IMR-90 (cell line): ENCODE measurements at regions not wholly inside any gene's neighbourhood (a gene's known extent, or its start where the extent isn't known, plus 50 kb on each side); places are given as distances from the start of the nearest gene placed in this dataset.

Source experiments
- ATAC-seq: fragments of 200-7000 bp; cut with Tn5 transposase; 2 replicates; pipeline ENCODE4 v1.9.1; 2020; ENCODE audit warnings: low read depth, mild to moderate bottlenecking, moderate library complexity
- BruUV-seq: library from RNA; stranded (reverse); fragments of 400-500 nt; replicated peaks from 2 replicates; lab custom pipeline; 2021; lab: Mats Ljungman, UMichigan
- CTCF ChIA-PET: fragments of 300-600 bp; formaldehyde crosslinking; extraction: SDS; loops from one replicate; lab custom pipeline; 2021; ENCODE audit warnings: antibody characterized with exemption; lab: Yijun Ruan, JAX
- POLR2A ChIA-PET: fragments of 300-600 bp; sonication (Branson Sonifier 250); formaldehyde crosslinking; loops from one replicate; lab custom pipeline; 2022; ENCODE audit warnings: antibody characterized with exemption; ENCODE audit not compliant: unreplicated experiment; lab: Charles Lee
- DNase-seq: peaks from one replicate; pipeline ENCODE4 v3.0.0; 2013
- H2AFZ ChIP-seq: replicated peaks from 2 replicates; pipeline ENCODE3; 2013; ENCODE audit warnings: low read length, mild to moderate bottlenecking; ENCODE audit not compliant: poor library complexity
- H2AK5ac ChIP-seq: 2 replicates; pipeline ENCODE4 v1.6.1; 2013; ENCODE audit warnings: low read depth, low read length, inconsistent platforms
- H2AK9ac ChIP-seq: replicated peaks from 2 replicates; pipeline ENCODE3; 2013; ENCODE audit warnings: mild to moderate bottlenecking, low read depth, low read length, moderate library complexity; ENCODE audit not compliant: poor library complexity
- H2BK120ac ChIP-seq: 2 replicates; pipeline ENCODE4 v1.6.1; 2013; ENCODE audit warnings: low read depth, low read length, inconsistent platforms
- H2BK15ac ChIP-seq: 3 replicates; pipeline ENCODE4 v1.6.1; 2013; ENCODE audit warnings: low read depth, low read length, inconsistent platforms
- H2BK20ac ChIP-seq: 2 replicates; pipeline ENCODE4 v1.6.1; 2013; ENCODE audit warnings: low read depth, mild to moderate bottlenecking, inconsistent platforms, low read length, moderate library complexity
- H2BK5ac ChIP-seq: 2 replicates; pipeline ENCODE4 v1.6.1; 2013; ENCODE audit warnings: mild to moderate bottlenecking, low read depth, low read length, inconsistent platforms; ENCODE audit not compliant: poor library complexity, severe bottlenecking
- H3K14ac ChIP-seq: replicated peaks from 2 replicates; pipeline ENCODE4 v1.6.1; 2013; ENCODE audit warnings: low read depth, low read length, inconsistent platforms
- H3K18ac ChIP-seq: 2 replicates; pipeline ENCODE4 v1.6.1; 2013; ENCODE audit warnings: low read depth, low read length, control low read depth
- H3K23ac ChIP-seq: 2 replicates; pipeline ENCODE4 v1.6.1; 2013; ENCODE audit warnings: low read depth, low read length, inconsistent platforms
- H3K27ac ChIP-seq: 2 replicates; pipeline ENCODE4 v1.5.1; 2013; ENCODE audit warnings: mild to moderate bottlenecking, control low read depth, low read length; ENCODE audit not compliant: insufficient read depth
- H3K27me3 ChIP-seq: 2 replicates; pipeline ENCODE4 v1.6.1; 2013; ENCODE audit warnings: low read length; ENCODE audit not compliant: control insufficient read depth, insufficient read depth
- H3K36me3 ChIP-seq: 2 replicates; pipeline ENCODE4 v1.6.1; 2013; ENCODE audit warnings: low read length, mixed read lengths; ENCODE audit not compliant: control insufficient read depth, insufficient read depth
- H3K4ac ChIP-seq: 2 replicates; pipeline ENCODE4 v1.6.1; 2013; ENCODE audit warnings: low read depth, low read length, inconsistent platforms
- H3K4me1 ChIP-seq: 2 replicates; pipeline ENCODE4 v1.6.1; 2013; ENCODE audit warnings: low read length, mixed read lengths; ENCODE audit not compliant: control insufficient read depth, insufficient read depth
- H3K4me2 ChIP-seq: 2 replicates; pipeline ENCODE4 v1.6.1; 2013; ENCODE audit warnings: low read depth, mild to moderate bottlenecking, control low read depth, low read length, moderate library complexity
- H3K4me3 ChIP-seq: 2 replicates; pipeline ENCODE4 v1.5.1; 2013; ENCODE audit warnings: low read depth, mild to moderate bottlenecking, control low read depth, low read length, moderate library complexity; ENCODE audit not compliant: insufficient read depth
- H3K56ac ChIP-seq: 2 replicates; pipeline ENCODE4 v1.6.1; 2013; ENCODE audit warnings: low read length, inconsistent platforms; ENCODE audit not compliant: insufficient read depth; ENCODE audit errors: extremely low read depth
- H3K79me1 ChIP-seq, 2 experiments: 2 replicates each; pipeline ENCODE4 v1.6.1; 2013; ENCODE audit warnings: low read length in 2 of 2, inconsistent platforms in 1 of 2, low read depth in 1 of 2
- H3K9ac ChIP-seq: 2 replicates; pipeline ENCODE4 v1.6.1; 2013; ENCODE audit warnings: low read depth, low read length, control low read depth
- H3K9me1 ChIP-seq: 2 replicates; pipeline ENCODE4 v1.6.1; 2013; ENCODE audit warnings: low read length, inconsistent platforms; ENCODE audit not compliant: insufficient read depth
- H3K9me3 ChIP-seq: 2 replicates; pipeline ENCODE4 v1.6.1; 2013; ENCODE audit warnings: low read length; ENCODE audit not compliant: control insufficient read depth, insufficient read depth
- H4K20me1 ChIP-seq: 2 replicates; pipeline ENCODE4 v1.6.1; 2013; ENCODE audit warnings: low read length, inconsistent platforms; ENCODE audit not compliant: insufficient read depth
- H4K5ac ChIP-seq: 2 replicates; pipeline ENCODE4 v1.6.1; 2013; ENCODE audit warnings: mild to moderate bottlenecking, low read depth, low read length, control low read depth
- H4K8ac ChIP-seq, 2 experiments: 2 replicates each; pipeline ENCODE4 v1.6.1; 2013; ENCODE audit warnings: low read depth in 2 of 2, low read length in 2 of 2, control low read depth in 1 of 2, inconsistent platforms in 1 of 2
- H4K91ac ChIP-seq: 2 replicates; pipeline ENCODE4 v1.6.1; 2013; ENCODE audit warnings: low read depth, low read length, inconsistent platforms; ENCODE audit not compliant: insufficient read depth
- BHLHE40 ChIP-seq: fragments of 150-350 bp; IDR thresholded peaks from 2 replicates; pipeline ENCODE4 v1.6.1; 2016; ENCODE audit warnings: mild to moderate bottlenecking, low read depth, low read length
- CEBPB ChIP-seq: IDR thresholded peaks from 2 replicates; pipeline ENCODE4 v1.6.1; 2012; ENCODE audit warnings: low read depth, low read length, improper control_type of control experiment
- CHD1 ChIP-seq: IDR thresholded peaks from 2 replicates; pipeline ENCODE4 v1.6.1; 2012; ENCODE audit warnings: low read depth, low read length, improper control_type of control experiment
- FOS ChIP-seq: fragments of 150-350 bp; IDR thresholded peaks from 2 replicates; pipeline ENCODE4 v1.6.1; 2016; ENCODE audit warnings: low read depth, low read length
- MAFK ChIP-seq: IDR thresholded peaks from 2 replicates; pipeline ENCODE4 v1.6.1; 2012; ENCODE audit warnings: low read depth, low read length, improper control_type of control experiment
- NFE2L2 ChIP-seq: fragments of 150-350 bp; IDR thresholded peaks from 2 replicates; pipeline ENCODE4 v1.6.1; 2016; ENCODE audit warnings: low read depth, mild to moderate bottlenecking, low read length
- RAD21 ChIP-seq: IDR thresholded peaks from 2 replicates; pipeline ENCODE4 v1.6.1; 2012; ENCODE audit warnings: low read length, improper control_type of control experiment
- RCOR1 ChIP-seq: IDR thresholded peaks from 2 replicates; pipeline ENCODE4 v1.6.1; 2012; ENCODE audit warnings: mild to moderate bottlenecking, low read length, improper control_type of control experiment; ENCODE audit not compliant: insufficient replicate concordance
- SMC3 ChIP-seq: fragments of 150-350 bp; IDR thresholded peaks from 2 replicates; pipeline ENCODE4 v1.6.1; 2016; ENCODE audit warnings: low read depth, mild to moderate bottlenecking, antibody characterized with exemption, low read length, moderate library complexity
- WGBS, 2 experiments: methylation state at CpG; one replicate each; pipeline versions ENCODE4 v1.1.5 to v1.1.7; 2013; ENCODE audit warnings: missing lambda C conversion rate in 2 of 2; ENCODE audit not compliant: insufficient read length in 1 of 2; ENCODE audit errors: extremely low coverage in 2 of 2; 5-methylcytosine and 5-hydroxymethylcytosine counted together
- dilution Hi-C: fragments of 300-500 bp; cut with HindIII; formaldehyde crosslinking; loops from one replicate; pipeline ENCODE4 v1.14.3; 2018; ENCODE audit warnings: low sequenced_read_pairs; ENCODE audit not compliant: unreplicated experiment
- in situ Hi-C: fragments of 300-500 bp; cut with MboI; formaldehyde crosslinking; loops from 3 replicates; pipeline ENCODE4 v1.14.3; 2019; ENCODE audit warnings: low sequenced_read_pairs, inconsistent platforms, mixed read lengths
- intact Hi-C: fragments of 100-400 bp; cut with micrococcal nuclease; formaldehyde crosslinking; loops from 2 replicates; pipeline ENCODE4 v1.10.0; 2022
- TF ChIP-seq, protein P1 (sequence below): fragments of 150-350 bp; IDR thresholded peaks from 2 replicates; pipeline ENCODE4 v1.6.1; 2017; ENCODE audit warnings: mild to moderate bottlenecking, antibody characterized with exemption, low read length, low read depth
- TF ChIP-seq, protein P2 (sequence below): conservative IDR thresholded peaks from 2 replicates; pipeline ENCODE4 v1.5.1; 2012; ENCODE audit warnings: mild to moderate bottlenecking, low read depth, low read length, improper control_type of control experiment
- TF ChIP-seq, protein P3 (sequence below): fragments of 150-350 bp; IDR thresholded peaks from 2 replicates; pipeline ENCODE4 v1.6.1; 2016; ENCODE audit warnings: low read depth, mild to moderate bottlenecking, low read length, moderate library complexity, borderline replicate concordance

DNA sequence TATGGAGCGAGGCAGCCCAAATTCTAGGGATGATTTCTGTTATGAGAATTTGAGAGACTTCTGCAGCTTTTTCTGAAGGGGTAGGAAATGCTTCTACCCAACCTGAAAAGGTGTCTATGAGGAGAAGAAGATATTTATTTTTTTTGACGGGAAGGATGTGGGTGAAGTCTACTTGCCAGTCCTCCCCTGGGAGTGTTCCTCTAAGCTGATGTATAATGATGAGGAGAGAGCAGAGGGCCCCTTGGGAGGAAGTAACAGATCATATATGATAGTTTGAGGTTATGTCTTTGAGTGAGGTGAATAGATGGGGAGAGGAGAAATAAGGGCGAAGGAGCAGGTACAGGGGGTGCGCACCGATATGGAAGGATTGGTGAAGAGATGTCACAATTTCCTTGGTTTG is 910.6 kb upstream of the SLITRK5 start:
- DNase-seq (no peak), ATAC-seq (no peak)
- TF ChIP-seq, protein P1, sequence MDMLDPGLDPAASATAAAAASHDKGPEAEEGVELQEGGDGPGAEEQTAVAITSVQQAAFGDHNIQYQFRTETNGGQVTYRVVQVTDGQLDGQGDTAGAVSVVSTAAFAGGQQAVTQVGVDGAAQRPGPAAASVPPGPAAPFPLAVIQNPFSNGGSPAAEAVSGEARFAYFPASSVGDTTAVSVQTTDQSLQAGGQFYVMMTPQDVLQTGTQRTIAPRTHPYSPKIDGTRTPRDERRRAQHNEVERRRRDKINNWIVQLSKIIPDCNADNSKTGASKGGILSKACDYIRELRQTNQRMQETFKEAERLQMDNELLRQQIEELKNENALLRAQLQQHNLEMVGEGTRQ = no peak
- TF ChIP-seq CHD1 (no peak), RCOR1 (no peak), CEBPB (no peak), NFE2L2 (no peak), BHLHE40 (no peak), FOS (no peak), MAFK (no peak), RAD21 (no peak), SMC3 (no peak)
- TF ChIP-seq, protein P2, sequence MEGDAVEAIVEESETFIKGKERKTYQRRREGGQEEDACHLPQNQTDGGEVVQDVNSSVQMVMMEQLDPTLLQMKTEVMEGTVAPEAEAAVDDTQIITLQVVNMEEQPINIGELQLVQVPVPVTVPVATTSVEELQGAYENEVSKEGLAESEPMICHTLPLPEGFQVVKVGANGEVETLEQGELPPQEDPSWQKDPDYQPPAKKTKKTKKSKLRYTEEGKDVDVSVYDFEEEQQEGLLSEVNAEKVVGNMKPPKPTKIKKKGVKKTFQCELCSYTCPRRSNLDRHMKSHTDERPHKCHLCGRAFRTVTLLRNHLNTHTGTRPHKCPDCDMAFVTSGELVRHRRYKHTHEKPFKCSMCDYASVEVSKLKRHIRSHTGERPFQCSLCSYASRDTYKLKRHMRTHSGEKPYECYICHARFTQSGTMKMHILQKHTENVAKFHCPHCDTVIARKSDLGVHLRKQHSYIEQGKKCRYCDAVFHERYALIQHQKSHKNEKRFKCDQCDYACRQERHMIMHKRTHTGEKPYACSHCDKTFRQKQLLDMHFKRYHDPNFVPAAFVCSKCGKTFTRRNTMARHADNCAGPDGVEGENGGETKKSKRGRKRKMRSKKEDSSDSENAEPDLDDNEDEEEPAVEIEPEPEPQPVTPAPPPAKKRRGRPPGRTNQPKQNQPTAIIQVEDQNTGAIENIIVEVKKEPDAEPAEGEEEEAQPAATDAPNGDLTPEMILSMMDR = no peak
- TF ChIP-seq, protein P3, sequence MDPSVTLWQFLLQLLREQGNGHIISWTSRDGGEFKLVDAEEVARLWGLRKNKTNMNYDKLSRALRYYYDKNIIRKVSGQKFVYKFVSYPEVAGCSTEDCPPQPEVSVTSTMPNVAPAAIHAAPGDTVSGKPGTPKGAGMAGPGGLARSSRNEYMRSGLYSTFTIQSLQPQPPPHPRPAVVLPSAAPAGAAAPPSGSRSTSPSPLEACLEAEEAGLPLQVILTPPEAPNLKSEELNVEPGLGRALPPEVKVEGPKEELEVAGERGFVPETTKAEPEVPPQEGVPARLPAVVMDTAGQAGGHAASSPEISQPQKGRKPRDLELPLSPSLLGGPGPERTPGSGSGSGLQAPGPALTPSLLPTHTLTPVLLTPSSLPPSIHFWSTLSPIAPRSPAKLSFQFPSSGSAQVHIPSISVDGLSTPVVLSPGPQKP = no peak
- Histone ChIP-seq H2BK20ac (no peak overlapping the region), H2AFZ (no peak overlapping the region), H3K79me1 (no peaks in the 10 kb centered on the region), H3K9me3 (0 out of 2 replicates have a peak, but pooled peaks cover 2% of the 10 kb centered on the region), H3K9me1 (no peaks in the 10 kb centered on the region), H3K27ac (no peak overlapping the region), H3K27me3 (no peaks in the 10 kb centered on the region), H4K8ac (no peak overlapping the region), H2BK5ac (no peak overlapping the region), H3K23ac (no peak overlapping the region), H4K91ac (no peak overlapping the region), H2AK9ac (no peak overlapping the region), H4K20me1 (no peaks in the 10 kb centered on the region), H3K56ac (no peak overlapping the region), H3K36me3 (no peaks in the 10 kb centered on the region), H3K4me1 (no peaks in the 10 kb centered on the region), H3K9ac (no peak overlapping the region), H2BK120ac (no peak overlapping the region), H2BK15ac (no peak overlapping the region), H3K4me2 (no peak overlapping the region), H3K4me3 (no peak overlapping the region), H3K14ac (no peak overlapping the region), H3K4ac (no peak overlapping the region), H4K5ac (no peak overlapping the region), H3K18ac (no peak overlapping the region), H2AK5ac (no peak overlapping the region)
- intact Hi-C loops (no loop called here), in situ Hi-C loops (no loop called here), dilution Hi-C loops (no loop called here)
- no TSS peak for BruUV-seq
- 95% methylated on average over 3 of the region's 5 CpGs; no CpG with 5 or more reads in 1 of the 2 experiments for WGBS, 2 experiments
- CTCF ChIA-PET = no interaction called here
- POLR2A ChIA-PET = no interaction called here
